ENCODE measurements at regions not wholly inside any gene's neighbourhood (a gene's known extent, or its start where the extent isn't known, plus 50 kb on each side); places are given as distances from the start of the nearest gene placed in this dataset.

- DNase-seq (ENCODE audit: low spot score), result no peak
Observed at GRCh38 chr13:85665286-85665685, 133.9 kb downstream of the SLITRK6 start.

GRCh38 chr13:85663856-85664255 is 135.4 kb downstream of the SLITRK6 start:
- DNase-seq (ENCODE audit: low spot score), result no peak

GRCh38 chr13:85662186-85662585 is 137.0 kb downstream of the SLITRK6 start:
- DNase-seq (ENCODE audit: low spot score), result no peak

GRCh38 chr13:85661675-85662074 is 137.5 kb downstream of the SLITRK6 start:
- DNase-seq (ENCODE audit: low spot score), result no peak

GRCh38 chr13:85659493-85659892 is 139.7 kb downstream of the SLITRK6 start:
- DNase-seq (ENCODE audit: low spot score), result no peak

GRCh38 chr13:85657942-85658341 is 141.3 kb downstream of the SLITRK6 start:
- no peak for DNase-seq (ENCODE audit: low spot score)

GRCh38 chr13:85655040-85655439 is 144.2 kb downstream of the SLITRK6 start:
- DNase-seq (ENCODE audit: low spot score), result no peak

- DNase-seq (ENCODE audit: low spot score), result no peak
Observed at GRCh38 chr13:85654227-85654626, 145.0 kb downstream of the SLITRK6 start.

- DNase-seq (ENCODE audit: low spot score), result no peak
Observed at GRCh38 chr13:85653681-85654080, 145.5 kb downstream of the SLITRK6 start.

- no peak for DNase-seq (ENCODE audit: low spot score)
Observed at GRCh38 chr13:85652491-85652890, 146.7 kb downstream of the SLITRK6 start.

GRCh38 chr13:85651440-85651839 is 147.8 kb downstream of the SLITRK6 start:
- no peak for DNase-seq (ENCODE audit: low spot score)

GRCh38 chr13:85650613-85651012 is 148.6 kb downstream of the SLITRK6 start:
- DNase-seq (ENCODE audit: low spot score), result no peak

- DNase-seq (ENCODE audit: low spot score), result no peak
Observed at GRCh38 chr13:85640727-85641126, 158.5 kb downstream of the SLITRK6 start.

GRCh38 chr13:85638815-85639393 is 160.3 kb downstream of the SLITRK6 start:
- no peak for DNase-seq (ENCODE audit: low spot score)

GRCh38 chr13:85638265-85638664 is 161.0 kb downstream of the SLITRK6 start:
- no peak for DNase-seq (ENCODE audit: low spot score)

GRCh38 chr13:85632526-85633195 is 166.6 kb downstream of the SLITRK6 start:
- no peak for DNase-seq (ENCODE audit: low spot score)

- no peak for DNase-seq (ENCODE audit: low spot score)
Observed at GRCh38 chr13:85631801-85632200, 167.4 kb downstream of the SLITRK6 start.

GRCh38 chr13:85626603-85627002 is 172.6 kb downstream of the SLITRK6 start:
- no peak for DNase-seq (ENCODE audit: low spot score)

- DNase-seq (ENCODE audit: low spot score), result no peak
Observed at GRCh38 chr13:85619321-85619720, 179.9 kb downstream of the SLITRK6 start.

GRCh38 chr13:85618521-85618920 is 180.7 kb downstream of the SLITRK6 start:
- DNase-seq (ENCODE audit: low spot score), result no peak

- DNase-seq (ENCODE audit: low spot score), result no peak
Observed at GRCh38 chr13:85616275-85616674, 182.9 kb downstream of the SLITRK6 start.

- no peak for DNase-seq (ENCODE audit: low spot score)
Observed at GRCh38 chr13:85615031-85615430, 184.2 kb downstream of the SLITRK6 start.

GRCh38 chr13:85610024-85610423 is 189.2 kb downstream of the SLITRK6 start:
- no peak for DNase-seq (ENCODE audit: low spot score)
